NT2/D1 (cell line): ENCODE measurements at regions not wholly inside any gene's neighbourhood (a gene's known extent, or its start where the extent isn't known, plus 50 kb on each side); places are given as distances from the start of the nearest gene placed in this dataset.

Experiments
- SUZ12 ChIP-seq: IDR thresholded peaks from 2 replicates; pipeline ENCODE4 v1.6.1; 2011; ENCODE audit not compliant: insufficient read length, insufficient read depth; ENCODE audit errors: extremely low read depth
- YY1 ChIP-seq: IDR thresholded peaks from 2 replicates; pipeline ENCODE4 v1.6.1; 2011; ENCODE audit not compliant: insufficient read length, insufficient read depth
- ZNF274 ChIP-seq: IDR thresholded peaks from 2 replicates; pipeline ENCODE4 v1.6.1; 2011; ENCODE audit warnings: mild to moderate bottlenecking, low read depth, low read length

DNA sequence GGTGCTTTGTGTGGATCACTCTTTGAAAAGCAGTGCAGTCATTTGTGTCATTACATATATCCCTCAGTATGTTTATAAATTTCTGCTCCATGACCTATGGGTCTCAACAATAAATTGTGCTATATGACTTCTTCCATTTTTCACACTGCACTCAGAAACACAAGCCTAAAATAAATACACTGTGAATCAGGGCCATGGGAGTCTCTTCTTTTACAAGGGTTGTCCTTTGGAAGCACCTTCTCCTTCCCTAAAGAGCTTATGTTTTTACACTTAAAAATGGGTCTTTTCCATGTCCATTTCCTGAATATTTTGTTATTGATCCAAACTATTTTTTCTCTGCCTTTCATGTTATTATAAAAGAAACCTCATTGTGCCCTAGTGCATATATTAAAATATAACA lies 108.3 kb upstream of the MEOX2 start:
- TF ChIP-seq ZNF274 (no peak), YY1 (no peak), SUZ12 (no peak)
